ENCODE measurements at regions not wholly inside any gene's neighbourhood (a gene's known extent, or its start where the extent isn't known, plus 50 kb on each side); places are given as distances from the start of the nearest gene placed in this dataset.

- Mint-ChIP-seq H3K36me3 (ENCODE audit: insufficient read depth) (no peaks in the 10 kb centered on the region), H3K4me1 (ENCODE audit: low read depth) (no peaks in the 10 kb centered on the region), H3K27me3 (no peaks in the 10 kb centered on the region), H3K4me3 (ENCODE audit: low read depth) (no peak overlapping the region), H3K9me3 (ENCODE audit: low read depth) (peaks cover 9% of the 10 kb centered on the region), H3K27ac (no peak overlapping the region)
- DNase-seq (ENCODE audit: low spot score, unreplicated experiment): no peak
- no peak for TF ChIP-seq CTCF (IDR thresholded peaks at IDR 0.05; ENCODE audit: unreplicated experiment)
These were observed 2861.4 kb upstream of the PCDH20 start for GRCh38 chr13:64277097-64277496.

GRCh38 chr13:64276232-64276631 lies 2860.6 kb upstream of the PCDH20 start:
- Mint-ChIP-seq H3K9me3 (ENCODE audit: low read depth) (peaks cover 9% of the 10 kb centered on the region), H3K27ac (no peak overlapping the region), H3K4me1 (ENCODE audit: low read depth) (no peaks in the 10 kb centered on the region), H3K27me3 (no peaks in the 10 kb centered on the region), H3K4me3 (ENCODE audit: low read depth) (no peak overlapping the region), H3K36me3 (ENCODE audit: insufficient read depth) (no peaks in the 10 kb centered on the region)
- no peak for DNase-seq (ENCODE audit: low spot score, unreplicated experiment)
- TF ChIP-seq CTCF (IDR thresholded peaks at IDR 0.05; ENCODE audit: unreplicated experiment): no peak

GRCh38 chr13:64274481-64275217 lies 2859.0 kb upstream of the PCDH20 start:
- no peak for DNase-seq (ENCODE audit: low spot score, unreplicated experiment)
- H3K27me3 Mint-ChIP-seq: no peaks in the 10 kb centered on the region
- H3K9me3 Mint-ChIP-seq (ENCODE audit: low read depth): peaks cover 9% of the 10 kb centered on the region
- no peaks in the 10 kb centered on the region for H3K36me3 Mint-ChIP-seq (ENCODE audit: insufficient read depth)
- no peaks in the 10 kb centered on the region for H3K4me1 Mint-ChIP-seq (ENCODE audit: low read depth)
- no peak overlapping the region for H3K4me3 Mint-ChIP-seq (ENCODE audit: low read depth)
- no peak overlapping the region for H3K27ac Mint-ChIP-seq
- no peak for TF ChIP-seq CTCF (IDR thresholded peaks at IDR 0.05; ENCODE audit: unreplicated experiment)

GRCh38 chr13:64273780-64274179 lies 2858.1 kb upstream of the PCDH20 start:
- Mint-ChIP-seq H3K9me3 (ENCODE audit: low read depth) (peaks cover 9% of the 10 kb centered on the region), H3K4me1 (ENCODE audit: low read depth) (no peaks in the 10 kb centered on the region), H3K4me3 (ENCODE audit: low read depth) (no peak overlapping the region), H3K27ac (no peak overlapping the region), H3K27me3 (no peaks in the 10 kb centered on the region), H3K36me3 (ENCODE audit: insufficient read depth) (no peaks in the 10 kb centered on the region)
- no peak for DNase-seq (ENCODE audit: low spot score, unreplicated experiment)
- no peak for TF ChIP-seq CTCF (IDR thresholded peaks at IDR 0.05; ENCODE audit: unreplicated experiment)

GRCh38 chr13:64272681-64273080 lies 2857.0 kb upstream of the PCDH20 start:
- no peak overlapping the region for H3K4me3 Mint-ChIP-seq (ENCODE audit: low read depth)
- no peak for TF ChIP-seq CTCF (IDR thresholded peaks at IDR 0.05; ENCODE audit: unreplicated experiment)
- H3K27ac Mint-ChIP-seq: no peak overlapping the region
- no peaks in the 10 kb centered on the region for H3K36me3 Mint-ChIP-seq (ENCODE audit: insufficient read depth)
- H3K4me1 Mint-ChIP-seq (ENCODE audit: low read depth): no peaks in the 10 kb centered on the region
- no peaks in the 10 kb centered on the region for H3K27me3 Mint-ChIP-seq
- no peak for DNase-seq (ENCODE audit: low spot score, unreplicated experiment)
- peaks cover 9% of the 10 kb centered on the region for H3K9me3 Mint-ChIP-seq (ENCODE audit: low read depth)
